NCI-H2227 treated with DMSO at 0.1 percent for 48 hours (cell line): ENCODE measurements at regions not wholly inside any gene's neighbourhood (a gene's known extent, or its start where the extent isn't known, plus 50 kb on each side); places are given as distances from the start of the nearest gene placed in this dataset.

ENCODE experiments used
- DNase-seq: peaks from one replicate; lab custom pipeline; 2025; lab: John Stamatoyannopoulos, UW

- no peak for DNase-seq
Measured at GRCh38 chr7:81648716-81649115, 121.1 kb downstream of the HGF start.

- no peak for DNase-seq
Measured at GRCh38 chr7:81645435-81645834, 124.4 kb downstream of the HGF start.

GRCh38 chr7:81641873-81642272 is 128.0 kb downstream of the HGF start:
- DNase-seq = no peak

- DNase-seq = no peak
Measured at GRCh38 chr7:81638198-81638597, 131.6 kb downstream of the HGF start.

GRCh38 chr7:81637534-81637933 is 132.3 kb downstream of the HGF start:
- DNase-seq = no peak

GRCh38 chr7:81632418-81632817 is 137.4 kb downstream of the HGF start:
- DNase-seq = no peak

GRCh38 chr7:81630600-81630999 is 139.2 kb downstream of the HGF start:
- DNase-seq = no peak

GRCh38 chr7:81629702-81630101 is 140.1 kb downstream of the HGF start:
- DNase-seq = no peak

- DNase-seq = no peak
Measured at GRCh38 chr7:81628951-81629350, 140.9 kb downstream of the HGF start.

- DNase-seq = no peak
Measured at GRCh38 chr7:81627536-81628287, 142.1 kb downstream of the HGF start.

- no peak for DNase-seq
Measured at GRCh38 chr7:81626008-81626407, 143.8 kb downstream of the HGF start.

- DNase-seq = no peak
Measured at GRCh38 chr7:81624650-81625631, 144.9 kb downstream of the HGF start.

GRCh38 chr7:81624021-81624592 is 145.7 kb downstream of the HGF start:
- DNase-seq = no peak

- DNase-seq = no peak
Measured at GRCh38 chr7:81623251-81623855, 146.5 kb downstream of the HGF start.

- DNase-seq = no peak
Measured at GRCh38 chr7:81621893-81622292, 148.0 kb downstream of the HGF start.

GRCh38 chr7:81618396-81619014 is 151.3 kb downstream of the HGF start:
- DNase-seq = no peak

GRCh38 chr7:81616951-81617350 is 152.9 kb downstream of the HGF start:
- no peak for DNase-seq

- no peak for DNase-seq
Measured at GRCh38 chr7:81611805-81612204, 158.0 kb downstream of the HGF start.

GRCh38 chr7:81611040-81611439 is 158.8 kb downstream of the HGF start:
- no peak for DNase-seq

- DNase-seq = no peak
Measured at GRCh38 chr7:81608748-81609382, 161.0 kb downstream of the HGF start.

GRCh38 chr7:81607987-81608386 is 161.9 kb downstream of the HGF start:
- DNase-seq = no peak
